ENCODE measurements at regions not wholly inside any gene's neighbourhood (a gene's known extent, or its start where the extent isn't known, plus 50 kb on each side); places are given as distances from the start of the nearest gene placed in this dataset.

GRCh38 chr6:1544603-1545002, 65.1 kb upstream of the FOXC1 start:
- no peak for ATAC-seq (ENCODE audit: insufficient number of reproducible peaks, low FRiP score, low read depth)
- H3K27me3 ChIP-seq (replicated peaks; ENCODE audit: insufficient read depth) = no peaks in the 10 kb centered on the region

GRCh38 chr6:1545654-1546053, 64.1 kb upstream of the FOXC1 start:
- Histone ChIP-seq H3K4me1 (ENCODE audit: control insufficient read depth in 1 of 2, low read depth in 2 of 2) (no peaks in the 10 kb centered on the region), H3K36me3 (peaks cover 7% of the 10 kb centered on the region), H3K27me3 (replicated peaks; ENCODE audit: insufficient read depth) (no peaks in the 10 kb centered on the region), H3K4me3 (no peak overlapping the region), H3K9me3 (no peaks in the 10 kb centered on the region), H3K27ac (no peak overlapping the region)
- DNase-seq (ENCODE audit: low spot score) = no peak
- no peak for TF ChIP-seq CTCF (IDR thresholded peaks at IDR 0.05)
- no peak for ATAC-seq (ENCODE audit: insufficient number of reproducible peaks, low FRiP score, low read depth)

More at GRCh38 chr6:1544603-1545002, 65.1 kb upstream of the FOXC1 start:
- TF ChIP-seq CTCF (IDR thresholded peaks at IDR 0.05) = no peak
- Histone ChIP-seq H3K4me3 (no peak overlapping the region), H3K9me3 (no peaks in the 10 kb centered on the region), H3K36me3 (peaks cover 7% of the 10 kb centered on the region), H3K27ac (no peak overlapping the region), H3K4me1 (ENCODE audit: control insufficient read depth in 1 of 2, low read depth in 2 of 2) (no peaks in the 10 kb centered on the region)
- DNase-seq (ENCODE audit: low spot score) = no peak

GRCh38 chr6:1547785-1548184, 61.9 kb upstream of the FOXC1 start:
- ATAC-seq (ENCODE audit: insufficient number of reproducible peaks, low FRiP score, low read depth) (no peak), DNase-seq (ENCODE audit: low spot score) (no peak)
- H3K9me3 ChIP-seq = no peaks in the 10 kb centered on the region
- no peak overlapping the region for H3K27ac ChIP-seq
- peaks cover 10% of the 10 kb centered on the region for H3K36me3 ChIP-seq
- H3K4me3 ChIP-seq = no peak overlapping the region
- H3K27me3 ChIP-seq (replicated peaks; ENCODE audit: insufficient read depth) = no peaks in the 10 kb centered on the region
- H3K4me1 ChIP-seq (ENCODE audit: control insufficient read depth in 1 of 2, low read depth in 2 of 2) = peaks cover 0 to under 1% of the 10 kb centered on the region in 2 donors
- no peak for TF ChIP-seq CTCF (IDR thresholded peaks at IDR 0.05)

GRCh38 chr6:1551249-1551648, 58.5 kb upstream of the FOXC1 start:
- H3K36me3 ChIP-seq = peaks cover 8% of the 10 kb centered on the region
- H3K9me3 ChIP-seq = no peaks in the 10 kb centered on the region
- H3K4me1 ChIP-seq (ENCODE audit: control insufficient read depth in 1 of 2, low read depth in 2 of 2) = peaks cover 0 to 11% of the 10 kb centered on the region in 2 donors
- H3K27ac ChIP-seq = no peak overlapping the region
- no peak for TF ChIP-seq CTCF (IDR thresholded peaks at IDR 0.05)
- DNase-seq (ENCODE audit: low spot score) (no peak), ATAC-seq (ENCODE audit: insufficient number of reproducible peaks, low FRiP score, low read depth) (no peak)
- H3K27me3 ChIP-seq (replicated peaks; ENCODE audit: insufficient read depth) = no peaks in the 10 kb centered on the region
- no peak overlapping the region for H3K4me3 ChIP-seq

DNA sequence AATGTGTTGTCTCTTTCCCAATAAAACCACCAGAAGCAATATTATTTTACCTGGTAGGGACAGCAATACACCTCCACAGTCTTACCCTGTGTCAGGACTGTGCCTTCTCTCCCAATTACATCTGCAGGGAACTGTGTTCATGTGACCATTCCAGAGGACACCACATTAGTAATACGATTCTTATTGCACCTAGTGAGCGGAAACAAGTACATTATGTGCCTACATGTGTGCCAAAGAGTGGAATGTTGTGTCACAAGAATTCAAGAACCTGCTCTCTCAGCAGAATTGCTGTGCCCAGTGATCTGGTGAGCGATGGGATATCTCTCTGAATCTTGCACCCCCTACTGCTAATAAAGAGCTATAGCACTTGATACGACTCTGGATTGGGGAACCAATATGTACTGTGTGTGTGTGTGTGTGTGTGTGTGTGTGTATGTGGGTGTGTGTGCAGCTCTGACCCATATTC, 57.4 kb upstream of the FOXC1 start:
- no peak for ATAC-seq (ENCODE audit: insufficient number of reproducible peaks, low FRiP score, low read depth)
- H3K4me3 ChIP-seq = no peak overlapping the region
- DNase-seq (ENCODE audit: low spot score) = no peak
- H3K9me3 ChIP-seq = no peaks in the 10 kb centered on the region
- H3K4me1 ChIP-seq (ENCODE audit: control insufficient read depth in 1 of 2, low read depth in 2 of 2) = peaks cover 0 to 11% of the 10 kb centered on the region in 2 donors
- no peak overlapping the region for H3K27ac ChIP-seq
- no peak for TF ChIP-seq CTCF (IDR thresholded peaks at IDR 0.05)
- H3K27me3 ChIP-seq (replicated peaks; ENCODE audit: insufficient read depth) = no peaks in the 10 kb centered on the region
- H3K36me3 ChIP-seq = peaks cover 5% of the 10 kb centered on the region

Measured in thoracic aorta (tissue), 2 donors.